ENCODE measurements at regions not wholly inside any gene's neighbourhood (a gene's known extent, or its start where the extent isn't known, plus 50 kb on each side); places are given as distances from the start of the nearest gene placed in this dataset.

- POLR2A ChIA-PET = no interaction called here
- CTCF ChIA-PET = no interaction called here
- TF ChIP-seq CTCF (IDR thresholded peaks at IDR 0.05; ENCODE audit: low read depth, low read length) = no peak
- no peaks in the 10 kb centered on the region for H3K9me3 ChIP-seq (ENCODE audit: control insufficient read depth, insufficient read depth, low read length)
- DNase-seq (ENCODE audit: low read depth, low spot score) = no peak
- H3K27me3 ChIP-seq (ENCODE audit: control insufficient read depth, insufficient read depth, low read length) = no peaks in the 10 kb centered on the region
- no peak overlapping the region for H3K27ac ChIP-seq (ENCODE audit: low read depth, low read length)
- H3K4me3 ChIP-seq (ENCODE audit: low read depth, low read length) = no peak overlapping the region
These were observed 95.2 kb upstream of the CPEB4 start for GRCh38 chr5:173792781-173793547.

- Histone ChIP-seq H3K9me3 (ENCODE audit: control insufficient read depth, insufficient read depth, low read length) (no peaks in the 10 kb centered on the region), H3K27me3 (ENCODE audit: control insufficient read depth, insufficient read depth, low read length) (no peaks in the 10 kb centered on the region), H3K4me3 (ENCODE audit: low read depth, low read length) (no peak overlapping the region), H3K27ac (ENCODE audit: low read depth, low read length) (no peak overlapping the region)
- ChIA-PET CTCF (no interaction called here), POLR2A (no interaction called here)
- TF ChIP-seq CTCF (IDR thresholded peaks at IDR 0.05; ENCODE audit: low read depth, low read length) = no peak
- DNase-seq (ENCODE audit: low read depth, low spot score) = no peak
These were observed 94.3 kb upstream of the CPEB4 start for GRCh38 chr5:173793648-173794548.

GRCh38 chr5:173794901-173795416 is 93.2 kb upstream of the CPEB4 start:
- POLR2A ChIA-PET = no interaction called here
- no peak overlapping the region for H3K4me3 ChIP-seq (ENCODE audit: low read depth, low read length)
- TF ChIP-seq CTCF (IDR thresholded peaks at IDR 0.05; ENCODE audit: low read depth, low read length) = no peak
- no peaks in the 10 kb centered on the region for H3K9me3 ChIP-seq (ENCODE audit: control insufficient read depth, insufficient read depth, low read length)
- no peaks in the 10 kb centered on the region for H3K27me3 ChIP-seq (ENCODE audit: control insufficient read depth, insufficient read depth, low read length)
- DNase-seq (ENCODE audit: low read depth, low spot score) = no peak
- CTCF ChIA-PET = no interaction called here
- H3K27ac ChIP-seq (ENCODE audit: low read depth, low read length) = no peak overlapping the region

GRCh38 chr5:173795601-173796000 is 92.5 kb upstream of the CPEB4 start:
- Histone ChIP-seq H3K9me3 (ENCODE audit: control insufficient read depth, insufficient read depth, low read length) (no peaks in the 10 kb centered on the region), H3K4me3 (ENCODE audit: low read depth, low read length) (no peak overlapping the region), H3K27ac (ENCODE audit: low read depth, low read length) (no peak overlapping the region), H3K27me3 (ENCODE audit: control insufficient read depth, insufficient read depth, low read length) (no peaks in the 10 kb centered on the region)
- CTCF ChIA-PET = interaction anchor here (1.5 kb wide), 1 partner anchor 12 kb away, joined by 4 read pairs; no protein-coding TSS in a partner anchor
- POLR2A ChIA-PET = no interaction called here
- no peak for DNase-seq (ENCODE audit: low read depth, low spot score)
- TF ChIP-seq CTCF (IDR thresholded peaks at IDR 0.05; ENCODE audit: low read depth, low read length) = no peak
